ENCODE measurements at regions not wholly inside any gene's neighbourhood (a gene's known extent, or its start where the extent isn't known, plus 50 kb on each side); places are given as distances from the start of the nearest gene placed in this dataset.

GRCh38 chr2:123209202-123209601, 815.9 kb upstream of the CNTNAP5 start:
- DNase-seq, result no peak

DNA sequence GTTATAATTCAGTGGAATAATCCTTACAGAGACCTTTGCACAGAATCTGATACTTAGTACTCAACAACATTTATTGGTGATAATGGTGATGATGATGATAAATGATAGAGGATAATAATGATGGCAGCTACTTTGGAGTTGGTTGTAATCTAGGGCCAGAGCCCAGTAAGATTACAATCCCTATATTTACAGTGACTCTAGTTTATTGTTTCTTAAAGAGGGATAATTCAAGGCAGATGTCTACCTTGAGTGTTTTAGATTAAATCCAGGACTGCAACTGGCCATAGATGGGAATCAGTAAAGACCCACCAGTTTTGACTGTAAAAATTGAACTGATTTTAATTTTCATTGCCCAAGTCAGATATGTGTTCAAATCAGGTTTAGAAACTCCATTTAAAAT, 813.9 kb upstream of the CNTNAP5 start:
- no peak for DNase-seq

- DNase-seq, result no peak
These were observed 779.9 kb upstream of the CNTNAP5 start for GRCh38 chr2:123245156-123245555.

DNA sequence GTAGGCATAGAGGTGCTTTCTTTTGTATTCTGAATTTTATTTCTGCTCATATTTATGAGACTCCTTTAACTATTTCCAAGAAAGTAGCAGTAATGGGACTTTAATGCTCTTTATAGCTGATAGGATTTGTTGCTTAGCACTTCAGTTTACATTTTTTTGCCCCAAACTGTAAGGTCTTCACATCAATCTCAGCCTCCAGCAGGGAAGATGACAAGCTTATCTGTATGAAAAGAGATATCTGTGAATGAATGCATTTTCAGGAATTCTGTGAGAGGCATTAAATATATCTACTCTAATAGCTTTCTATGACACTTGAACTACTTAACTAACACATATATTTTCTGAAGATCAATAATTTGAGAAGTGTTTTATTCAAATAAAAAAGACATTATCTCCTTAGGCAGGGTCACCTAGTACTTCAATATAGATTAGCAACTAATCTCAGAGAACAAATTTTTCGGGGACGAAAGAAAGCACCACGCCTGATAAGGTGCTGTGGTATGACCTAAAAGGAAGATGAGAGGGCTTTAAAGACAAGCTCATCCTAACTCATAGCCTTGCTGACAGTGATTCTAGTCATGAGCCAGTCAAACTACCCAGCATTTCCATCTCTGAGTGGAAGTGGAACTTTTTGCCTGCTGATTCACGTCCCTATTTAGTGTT, 766.1 kb upstream of the CNTNAP5 start:
- no peak for DNase-seq

- DNase-seq, result no peak
These were observed 762.2 kb upstream of the CNTNAP5 start for GRCh38 chr2:123262856-123263255.

- no peak for DNase-seq
These were observed 741.7 kb upstream of the CNTNAP5 start for GRCh38 chr2:123283431-123283830.

- no peak for DNase-seq
These were observed 721.4 kb upstream of the CNTNAP5 start for GRCh38 chr2:123303731-123304130.

Measured in DMS79 (cell line).